Endodermal cell (in vitro differentiated cells): ENCODE measurements at regions not wholly inside any gene's neighbourhood (a gene's known extent, or its start where the extent isn't known, plus 50 kb on each side); places are given as distances from the start of the nearest gene placed in this dataset.

Source experiments
- DNase-seq: peaks from one replicate; pipeline ENCODE4 v3.0.0-alpha.2; 2017
- H3K27ac ChIP-seq: 2 replicates; pipeline ENCODE4 v1.5.1; 2013; ENCODE audit warnings: mild to moderate bottlenecking, low read depth, low read length, moderate library complexity
- H3K27me3 ChIP-seq: 2 replicates; pipeline ENCODE4 v1.6.1; 2013; ENCODE audit warnings: mild to moderate bottlenecking, low read length, moderate library complexity; ENCODE audit not compliant: insufficient read depth, control insufficient read depth, poor library complexity, severe bottlenecking
- H3K36me3 ChIP-seq: 2 replicates; pipeline ENCODE4 v1.7.0; 2013; ENCODE audit warnings: mild to moderate bottlenecking, low read length, moderate library complexity; ENCODE audit not compliant: control insufficient read depth, insufficient read depth
- H3K4me1 ChIP-seq: one replicate; pipeline ENCODE4 v1.7.0; 2013; ENCODE audit warnings: low read length; ENCODE audit not compliant: control insufficient read depth, insufficient read depth
- H3K4me3 ChIP-seq: 2 replicates; pipeline ENCODE4 v1.5.1; 2013; ENCODE audit warnings: mild to moderate bottlenecking, low read length, moderate library complexity
- H3K9ac ChIP-seq: 2 replicates; pipeline ENCODE4 v1.6.1; 2013; ENCODE audit warnings: mild to moderate bottlenecking, low read length, moderate library complexity; ENCODE audit not compliant: poor library complexity, severe bottlenecking; ENCODE audit errors: extremely low read depth
- H3K9me3 ChIP-seq: 2 replicates; pipeline ENCODE4 v1.6.1; 2013; ENCODE audit warnings: mild to moderate bottlenecking, low read length, moderate library complexity; ENCODE audit not compliant: control insufficient read depth
- H3K27ac Mint-ChIP-seq: 2 replicates; pipeline ENCODE4 v1.8.0; 2020; ENCODE audit warnings: mixed read lengths
- H3K27me3 Mint-ChIP-seq: 2 replicates; pipeline ENCODE4 v1.8.0; 2021; ENCODE audit warnings: mild to moderate bottlenecking, mixed read lengths; ENCODE audit not compliant: insufficient read depth
- H3K36me3 Mint-ChIP-seq: 2 replicates; pipeline ENCODE4 v1.8.0; 2020; ENCODE audit warnings: low read depth, mixed read lengths
- H3K4me1 Mint-ChIP-seq: 2 replicates; pipeline ENCODE4 v1.8.0; 2020; ENCODE audit warnings: mixed read lengths
- H3K4me3 Mint-ChIP-seq: 2 replicates; pipeline ENCODE4 v1.8.0; 2020; ENCODE audit warnings: mild to moderate bottlenecking, moderate library complexity, mixed read lengths
- H3K9me3 Mint-ChIP-seq: 2 replicates; pipeline ENCODE4 v1.8.0; 2020; ENCODE audit warnings: mild to moderate bottlenecking, mixed read lengths
- CTCF ChIP-seq: fragments of 200-600 bp; sonication (generic); conservative IDR thresholded peaks from 2 replicates; pipeline ENCODE4 v1.5.0; 2021; ENCODE audit warnings: antibody characterized with exemption, mild to moderate bottlenecking
- WGBS, 2 experiments: methylation state at CpG; one replicate each; pipeline versions ENCODE4 v1.1.5 to v1.1.7; 2013; ENCODE audit warnings: missing lambda C conversion rate in 2 of 2, mixed read lengths in 1 of 2; ENCODE audit not compliant: insufficient coverage in 1 of 2, insufficient read length in 1 of 2; 5-methylcytosine and 5-hydroxymethylcytosine counted together

GRCh38 chr2:118249531-118249930 is 161.3 kb downstream of the INSIG2 start:
- Histone ChIP-seq H3K27ac (no peak overlapping the region), H3K36me3 (no peaks in the 10 kb centered on the region), H3K4me3 (no peak overlapping the region), H3K4me1 (no peaks in the 10 kb centered on the region), H3K9ac (no peak overlapping the region), H3K9me3 (no peaks in the 10 kb centered on the region), H3K27me3 (peaks cover 8% of the 10 kb centered on the region)
- TF ChIP-seq CTCF: no peak
- peak; percentile 78 for DNase-seq
- H3K27ac Mint-ChIP-seq: no peak overlapping the region
- peaks cover 40% of the 10 kb centered on the region for H3K27me3 Mint-ChIP-seq
- WGBS, 2 experiments: 79% methylated on average over 6 of the region's 6 CpGs; no CpG with 5 or more reads in 1 of the 2 experiments
- H3K36me3 Mint-ChIP-seq: no peaks in the 10 kb centered on the region
- no peaks in the 10 kb centered on the region for H3K9me3 Mint-ChIP-seq
- no peak overlapping the region for H3K4me3 Mint-ChIP-seq
- peaks cover 14% of the 10 kb centered on the region for H3K4me1 Mint-ChIP-seq

GRCh38 chr2:118246726-118247125 is 158.5 kb downstream of the INSIG2 start:
- no peaks in the 10 kb centered on the region for H3K36me3 ChIP-seq
- no peaks in the 10 kb centered on the region for H3K9me3 ChIP-seq
- H3K4me3 ChIP-seq: no peak overlapping the region
- no peak overlapping the region for H3K4me3 Mint-ChIP-seq
- H3K4me1 ChIP-seq: no peaks in the 10 kb centered on the region
- H3K4me1 Mint-ChIP-seq: peaks cover 14% of the 10 kb centered on the region
- no peak overlapping the region for H3K27ac ChIP-seq
- H3K36me3 Mint-ChIP-seq: no peaks in the 10 kb centered on the region
- H3K9ac ChIP-seq: no peak overlapping the region
- no peaks in the 10 kb centered on the region for H3K9me3 Mint-ChIP-seq
- 94 to 100% methylated on average over 4 to 5 of the region's 5 CpGs for WGBS, 2 experiments
- no peak for TF ChIP-seq CTCF
- H3K27me3 ChIP-seq: peaks cover 8% of the 10 kb centered on the region
- H3K27ac Mint-ChIP-seq: no peak overlapping the region
- no peak for DNase-seq
- peaks cover 40% of the 10 kb centered on the region for H3K27me3 Mint-ChIP-seq

GRCh38 chr2:118246079-118246478 is 157.8 kb downstream of the INSIG2 start:
- H3K9me3 ChIP-seq: no peaks in the 10 kb centered on the region
- no peak for DNase-seq
- H3K9me3 Mint-ChIP-seq: no peaks in the 10 kb centered on the region
- H3K9ac ChIP-seq: no peak overlapping the region
- no peaks in the 10 kb centered on the region for H3K36me3 Mint-ChIP-seq
- peaks cover 40% of the 10 kb centered on the region for H3K27me3 Mint-ChIP-seq
- H3K27me3 ChIP-seq: peaks cover 8% of the 10 kb centered on the region
- no peak overlapping the region for H3K27ac Mint-ChIP-seq
- H3K4me1 Mint-ChIP-seq: peaks cover 14% of the 10 kb centered on the region
- no peaks in the 10 kb centered on the region for H3K4me1 ChIP-seq
- 90 to 94% methylated on average over 4 of the region's 4 CpGs for WGBS, 2 experiments
- no peak overlapping the region for H3K27ac ChIP-seq
- no peak for TF ChIP-seq CTCF
- no peaks in the 10 kb centered on the region for H3K36me3 ChIP-seq
- H3K4me3 ChIP-seq: no peak overlapping the region
- H3K4me3 Mint-ChIP-seq: no peak overlapping the region
